Loucy (cell line): ENCODE measurements at regions not wholly inside any gene's neighbourhood (a gene's known extent, or its start where the extent isn't known, plus 50 kb on each side); places are given as distances from the start of the nearest gene placed in this dataset.

ENCODE experiments used
- H2AFZ ChIP-seq: fragments of 200-600 bp; sonication (generic); 2 replicates; pipeline ENCODE4 v1.6.0; 2016; ENCODE audit warnings: antibody characterized with exemption, mild to moderate bottlenecking, low read length, moderate library complexity
- H3F3A ChIP-seq: fragments of 200-600 bp; 2 replicates; pipeline ENCODE4 v1.6.0; 2016; ENCODE audit warnings: antibody characterized with exemption, low read depth, mild to moderate bottlenecking
- H3K27me3 ChIP-seq: fragments of 200-600 bp; sonication (generic); 2 replicates; pipeline ENCODE4 v1.6.1; 2014; ENCODE audit warnings: low read length, mild to moderate bottlenecking; ENCODE audit not compliant: insufficient read depth, poor library complexity, severe bottlenecking
- H3K36me3 ChIP-seq: fragments of 200-600 bp; sonication (generic); 2 replicates; pipeline ENCODE4 v1.6.1; 2016; ENCODE audit warnings: low read length; ENCODE audit not compliant: insufficient read depth
- H3K4me1 ChIP-seq: fragments of 200-600 bp; sonication (generic); 2 replicates; pipeline ENCODE4 v1.5.1; 2014; ENCODE audit warnings: low read length, mild to moderate bottlenecking; ENCODE audit not compliant: insufficient read depth, poor library complexity, severe bottlenecking
- H3K4me2 ChIP-seq: fragments of 200-600 bp; sonication (generic); 2 replicates; pipeline ENCODE4 v1.6.0; 2014; ENCODE audit warnings: antibody characterized with exemption, low read length, low read depth, mild to moderate bottlenecking; ENCODE audit not compliant: poor library complexity, severe bottlenecking
- H3K4me3 ChIP-seq: fragments of 200-600 bp; sonication (generic); 2 replicates; pipeline ENCODE4 v1.5.1; 2014; ENCODE audit warnings: low read length, mild to moderate bottlenecking, mixed read lengths; ENCODE audit not compliant: poor library complexity, severe bottlenecking
- H3K79me2 ChIP-seq: fragments of 200-600 bp; sonication (generic); 2 replicates; pipeline ENCODE4 v1.6.1; 2014; ENCODE audit warnings: low read length; ENCODE audit not compliant: insufficient read depth
- H3K9ac ChIP-seq: fragments of 200-600 bp; sonication (generic); 2 replicates; pipeline ENCODE4 v1.6.0; 2014; ENCODE audit warnings: mild to moderate bottlenecking, low read depth, low read length, moderate library complexity; ENCODE audit not compliant: poor library complexity, severe bottlenecking
- H3K9me2 ChIP-seq: fragments of 200-600 bp; sonication (generic); replicated peaks from 2 replicates; pipeline ENCODE4 v1.6.1; 2016; ENCODE audit warnings: low read depth, low read length, mixed read lengths
- H3K9me3 ChIP-seq: fragments of 200-600 bp; sonication (generic); 2 replicates; pipeline ENCODE4 v1.6.1; 2014; ENCODE audit warnings: mild to moderate bottlenecking, antibody characterized with exemption, low read length, low read depth; ENCODE audit not compliant: insufficient read depth
- H4K20me1 ChIP-seq: fragments of 200-600 bp; sonication (generic); 2 replicates; pipeline ENCODE4 v1.6.0; 2014; ENCODE audit warnings: antibody characterized with exemption, low read length, mild to moderate bottlenecking; ENCODE audit not compliant: insufficient read depth, poor library complexity, severe bottlenecking
- CTCF ChIP-seq: fragments of 200-600 bp; sonication (generic); conservative IDR thresholded peaks from 2 replicates; pipeline ENCODE4 v1.5.1; 2014; ENCODE audit warnings: mild to moderate bottlenecking, antibody characterized with exemption, low read length
- EZH2phosphoT487 ChIP-seq: fragments of 200-600 bp; IDR thresholded peaks from 2 replicates; pipeline ENCODE4 v1.6.1; 2018; ENCODE audit warnings: antibody characterized with exemption, mild to moderate bottlenecking, moderate library complexity, borderline replicate concordance

GRCh38 chr9:119634006-119634405, 264.8 kb upstream of the BRINP1 start:
- no peak for TF ChIP-seq CTCF
- no peak for TF ChIP-seq EZH2phosphoT487
- H3K79me2 ChIP-seq = no peaks in the 10 kb centered on the region
- H3K4me1 ChIP-seq = no peaks in the 10 kb centered on the region
- no peak overlapping the region for H3K4me3 ChIP-seq
- H3K9me3 ChIP-seq = no peaks in the 10 kb centered on the region
- no peak overlapping the region for H3K9ac ChIP-seq
- H2AFZ ChIP-seq = no peak overlapping the region
- H3K9me2 ChIP-seq = no peaks in the 10 kb centered on the region
- H4K20me1 ChIP-seq = no peaks in the 10 kb centered on the region
- H3F3A ChIP-seq = no peaks in the 10 kb centered on the region
- no peak overlapping the region for H3K4me2 ChIP-seq
- no peaks in the 10 kb centered on the region for H3K36me3 ChIP-seq
- H3K27me3 ChIP-seq = no peaks in the 10 kb centered on the region

GRCh38 chr9:119611565-119611964, 242.3 kb upstream of the BRINP1 start:
- Histone ChIP-seq H3K9ac (no peak overlapping the region), H3K9me3 (0 out of 2 replicates have a peak, but pooled peaks cover 3% of the 10 kb centered on the region), H3K9me2 (no peaks in the 10 kb centered on the region), H2AFZ (no peak overlapping the region), H3K79me2 (no peaks in the 10 kb centered on the region), H3K4me3 (no peak overlapping the region), H4K20me1 (no peaks in the 10 kb centered on the region), H3K36me3 (no peaks in the 10 kb centered on the region), H3K4me2 (no peak overlapping the region), H3K4me1 (no peaks in the 10 kb centered on the region), H3F3A (no peaks in the 10 kb centered on the region), H3K27me3 (no peaks in the 10 kb centered on the region)
- no peak for TF ChIP-seq EZH2phosphoT487
- no peak for TF ChIP-seq CTCF

- Histone ChIP-seq H2AFZ (no peak overlapping the region), H3K79me2 (no peaks in the 10 kb centered on the region), H3K9ac (no peak overlapping the region), H3F3A (no peaks in the 10 kb centered on the region), H3K9me2 (no peaks in the 10 kb centered on the region), H3K4me1 (no peaks in the 10 kb centered on the region), H3K4me3 (no peak overlapping the region), H3K36me3 (no peaks in the 10 kb centered on the region), H3K9me3 (0 out of 2 replicates have a peak, but pooled peaks cover 3% of the 10 kb centered on the region), H3K4me2 (no peak overlapping the region), H4K20me1 (no peaks in the 10 kb centered on the region), H3K27me3 (no peaks in the 10 kb centered on the region)
- no peak for TF ChIP-seq CTCF
- TF ChIP-seq EZH2phosphoT487 = no peak
These were observed 240.2 kb upstream of the BRINP1 start for GRCh38 chr9:119609277-119609971.
